GM19239 (cell line): ENCODE measurements at regions not wholly inside any gene's neighbourhood (a gene's known extent, or its start where the extent isn't known, plus 50 kb on each side); places are given as distances from the start of the nearest gene placed in this dataset.

Source experiments
- DNase-seq: peaks from one replicate; pipeline ENCODE4 v3.0.0; 2011; ENCODE audit warnings: low spot score; ENCODE audit not compliant: insufficient read length
- FAIRE-seq: peaks from 2 replicates; lab custom pipeline; 2011; peaks lifted over from hg19 to GRCh38; lab: Jason Lieb, UNC

DNA sequence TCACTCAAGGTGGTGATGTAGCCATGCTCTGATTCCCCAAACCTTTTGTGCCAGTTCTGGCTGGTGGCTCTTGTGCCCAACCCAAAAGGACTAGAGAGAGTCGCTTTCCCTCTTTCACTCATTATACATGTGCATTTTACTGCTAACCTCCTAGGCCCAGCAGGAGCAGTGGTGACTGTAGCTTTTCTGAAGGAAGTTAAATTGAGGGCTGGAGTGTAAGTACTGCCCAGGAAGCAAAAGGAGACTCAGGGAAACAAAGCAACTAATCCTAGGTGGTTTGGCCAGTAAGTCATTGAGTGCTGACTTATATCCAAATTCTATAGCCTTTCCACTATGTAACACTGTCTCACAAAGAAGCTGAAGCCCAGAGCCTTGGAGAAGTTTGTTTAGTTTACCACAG is 194.4 kb upstream of the ZNF462 start:
- FAIRE-seq (no peak), DNase-seq (no peak)

GRCh38 chr9:106669835-106670234 is 193.1 kb upstream of the ZNF462 start:
- no peak for DNase-seq
- FAIRE-seq, result no peak

GRCh38 chr9:106670418-106670817 is 192.5 kb upstream of the ZNF462 start:
- no peak for DNase-seq

DNA sequence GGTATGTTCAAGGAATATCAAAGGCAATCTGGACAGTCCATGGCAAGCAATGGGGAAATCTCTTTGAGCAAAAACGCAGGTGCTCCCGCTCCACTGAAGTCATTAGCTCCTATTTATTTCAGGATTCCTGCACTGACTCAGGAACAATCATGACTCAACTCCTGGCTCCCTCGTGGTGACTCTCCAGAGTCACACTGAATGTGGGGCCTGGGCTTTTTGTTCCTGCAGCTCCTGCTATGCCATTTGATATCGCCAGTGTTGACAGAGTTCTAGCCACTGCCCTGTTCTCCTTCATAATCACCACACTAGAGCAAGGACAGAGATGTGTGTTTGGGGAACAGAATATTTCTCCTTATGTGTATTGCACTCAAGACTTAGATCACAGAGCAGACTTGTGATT is 187.2 kb upstream of the ZNF462 start:
- no peak for DNase-seq
- no peak for FAIRE-seq

More at GRCh38 chr9:106670418-106670817, 192.5 kb upstream of the ZNF462 start:
- FAIRE-seq, result no peak

GRCh38 chr9:106677374-106677773 is 185.6 kb upstream of the ZNF462 start:
- DNase-seq, result no peak
- FAIRE-seq, result no peak

DNA sequence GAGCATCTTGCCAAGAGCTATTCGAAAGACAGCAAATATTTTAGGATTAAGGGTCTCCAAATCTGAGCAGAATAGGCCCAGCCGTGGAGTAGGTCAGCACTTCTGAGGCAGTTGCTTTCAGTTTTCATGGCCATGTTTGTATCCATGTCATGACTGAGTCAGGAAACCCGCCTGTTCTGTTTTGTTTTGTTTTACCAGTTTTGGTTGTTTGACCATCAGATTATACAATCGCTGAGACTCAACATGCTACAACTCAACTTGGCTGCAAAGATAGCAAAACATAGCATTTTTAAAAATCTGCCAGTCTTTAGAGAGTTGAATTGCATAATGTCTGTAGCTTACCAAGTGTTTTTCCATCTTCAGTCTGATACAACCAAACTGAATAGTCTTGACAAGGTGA is 185.1 kb upstream of the ZNF462 start:
- no peak for DNase-seq
- FAIRE-seq, result no peak

DNA sequence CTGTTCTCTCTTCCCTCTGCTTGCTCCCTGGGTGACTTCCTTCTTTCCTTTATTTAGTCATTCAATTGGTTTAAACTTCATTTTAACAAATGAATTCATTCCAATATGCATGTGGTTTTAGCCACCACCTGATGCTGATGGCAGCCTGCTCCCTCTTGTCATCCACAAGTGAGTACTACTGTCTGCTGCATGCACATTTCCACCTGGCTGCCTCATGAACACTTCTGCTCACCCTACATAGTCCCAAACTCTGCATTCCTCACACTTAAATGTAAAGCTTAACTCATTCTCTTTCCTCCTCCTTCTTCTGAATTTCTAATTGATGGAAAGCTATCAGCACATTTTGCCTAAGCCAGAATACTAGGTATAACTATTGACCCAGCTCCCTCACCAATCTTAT is 184.7 kb upstream of the ZNF462 start:
- DNase-seq (no peak), FAIRE-seq (no peak)

GRCh38 chr9:106682420-106682819 is 180.5 kb upstream of the ZNF462 start:
- no peak for FAIRE-seq
- DNase-seq, result no peak

DNA sequence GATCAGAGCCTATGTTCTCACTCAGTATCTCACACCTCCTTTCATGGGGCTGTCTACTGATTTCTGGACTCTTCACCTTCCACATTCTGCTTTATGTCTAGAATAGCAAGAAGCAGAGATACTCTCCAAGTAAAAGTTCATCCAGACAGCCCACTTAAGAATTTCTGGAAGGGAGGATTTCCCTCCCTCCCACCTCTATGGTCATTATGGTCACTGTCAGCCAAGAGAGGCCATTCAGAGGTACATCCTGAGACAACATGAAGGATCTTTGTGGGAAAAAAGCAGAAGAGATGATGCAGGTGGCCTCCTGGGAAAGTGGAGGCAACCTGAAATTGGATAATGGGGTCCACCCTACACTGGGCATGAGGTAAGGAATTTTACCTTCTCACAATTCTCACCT is 179.5 kb upstream of the ZNF462 start:
- FAIRE-seq, result no peak
- no peak for DNase-seq

DNA sequence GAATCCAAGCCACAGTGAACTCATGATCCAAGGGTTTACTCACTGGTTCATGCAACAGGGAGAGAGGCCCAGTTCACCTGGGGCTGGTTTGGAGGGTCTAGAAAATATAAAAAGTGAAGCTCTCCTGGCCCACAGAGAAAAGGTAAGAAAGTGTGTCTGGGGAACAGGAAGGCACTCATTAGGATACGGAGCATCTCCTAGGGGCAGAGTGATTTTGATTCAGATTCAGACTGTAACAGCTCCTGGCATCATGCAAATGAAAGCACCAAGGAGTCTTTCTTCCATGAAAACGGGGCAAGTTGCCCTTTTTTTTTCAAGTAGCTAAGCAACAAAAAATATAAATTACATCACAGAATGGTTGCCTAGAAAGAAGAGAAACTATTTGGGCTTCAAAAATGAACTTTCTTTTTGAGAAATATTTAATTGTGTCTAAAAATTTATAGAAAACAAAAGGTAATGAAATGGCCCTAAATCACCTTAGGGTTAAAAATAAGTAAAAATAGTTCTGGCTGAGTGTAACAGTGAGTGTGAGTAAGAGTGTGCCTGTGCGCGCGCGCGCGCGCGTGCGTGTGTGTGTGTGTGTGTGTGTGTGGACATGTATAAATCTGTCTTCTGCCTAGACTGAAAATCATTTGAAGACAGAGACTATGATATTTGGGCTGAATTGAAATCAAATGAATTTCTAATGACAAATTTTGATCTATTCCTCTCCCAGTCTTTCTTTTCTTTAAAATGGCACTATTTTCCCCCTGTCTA is 177.8 kb upstream of the ZNF462 start:
- FAIRE-seq (no peak), DNase-seq (no peak)

GRCh38 chr9:106689089-106689488 is 173.9 kb upstream of the ZNF462 start:
- FAIRE-seq (no peak), DNase-seq (no peak)

DNA sequence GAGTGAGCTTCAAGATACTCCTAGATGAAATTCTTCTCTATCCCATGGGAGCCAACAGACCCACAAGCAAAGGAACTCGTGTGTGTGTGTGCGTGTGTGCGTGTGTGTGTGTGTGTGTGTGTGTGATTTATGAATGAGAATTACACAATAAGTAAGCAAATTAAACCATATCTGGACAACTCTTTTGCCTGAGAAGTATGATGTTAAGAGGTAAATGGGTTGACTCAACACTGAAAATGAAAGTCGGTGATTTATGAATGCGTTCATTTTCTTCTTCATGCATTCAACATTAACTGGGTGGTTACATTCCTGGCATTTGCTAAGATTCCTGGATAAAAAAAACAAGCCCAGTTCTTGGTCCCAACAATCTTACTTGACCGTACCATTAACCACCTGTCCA is 171.3 kb upstream of the ZNF462 start:
- no peak for FAIRE-seq
- DNase-seq, result no peak

GRCh38 chr9:106693558-106693957 is 169.4 kb upstream of the ZNF462 start:
- no peak for FAIRE-seq
- DNase-seq, result no peak

GRCh38 chr9:106696804-106697203 is 166.2 kb upstream of the ZNF462 start:
- FAIRE-seq, result no peak
- DNase-seq, result no peak

GRCh38 chr9:106697390-106697749 is 165.6 kb upstream of the ZNF462 start:
- DNase-seq (no peak), FAIRE-seq (no peak)

DNA sequence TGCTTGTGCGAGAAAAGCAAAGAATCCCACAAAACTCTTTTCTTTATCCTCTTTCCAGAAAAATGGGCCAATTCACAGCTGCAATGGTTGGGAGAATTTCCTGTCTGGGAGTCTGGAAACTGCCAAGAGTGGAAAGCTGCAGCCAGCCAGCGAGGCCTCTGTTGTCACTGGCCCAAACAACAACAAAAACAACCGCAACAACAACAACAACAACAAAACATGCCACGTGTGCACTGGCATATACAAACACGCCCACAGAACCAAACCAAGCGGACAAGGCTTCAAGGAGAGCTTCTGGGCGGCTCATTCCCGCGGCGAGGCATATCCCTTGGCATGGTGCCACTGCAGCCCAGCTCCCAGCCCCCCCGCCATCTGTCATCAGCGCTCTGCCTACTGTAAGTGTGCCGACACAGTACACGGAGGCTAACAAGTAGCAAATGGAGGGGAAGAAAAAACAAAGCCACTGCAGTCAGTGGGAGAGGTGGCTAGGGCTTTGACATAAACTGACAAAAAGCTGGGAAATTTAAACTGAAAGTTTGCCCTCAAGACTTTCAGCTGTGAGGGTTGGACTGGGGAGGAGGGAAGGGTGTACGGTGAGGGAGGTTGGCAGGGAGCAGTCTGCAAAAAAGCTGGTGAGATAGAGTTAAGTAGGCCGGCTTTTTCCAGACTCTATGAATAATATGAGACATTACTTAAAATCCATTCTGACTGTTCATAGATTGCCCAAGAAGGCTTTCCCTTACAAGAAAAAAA is 165.0 kb upstream of the ZNF462 start:
- FAIRE-seq (no peak), DNase-seq (no peak)

DNA sequence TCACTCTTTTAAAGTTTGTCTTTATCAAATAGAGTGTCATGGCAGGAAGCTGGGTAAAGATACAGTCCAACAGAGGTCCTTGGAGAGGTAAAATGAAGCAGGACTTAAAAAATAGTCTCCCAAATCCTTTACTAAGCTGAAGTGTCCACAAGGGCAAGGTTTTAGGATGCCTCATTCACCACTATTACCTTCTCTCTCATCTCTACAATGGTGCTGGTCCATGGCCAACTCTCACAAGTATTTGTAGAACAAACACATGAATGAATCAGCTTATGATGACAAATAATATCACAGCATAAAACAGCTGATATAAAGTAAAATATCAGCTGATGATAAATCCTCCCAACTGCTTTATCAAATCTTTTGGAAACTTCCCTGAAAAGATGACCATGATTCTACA is 162.3 kb upstream of the ZNF462 start:
- DNase-seq, result no peak
- no peak for FAIRE-seq

DNA sequence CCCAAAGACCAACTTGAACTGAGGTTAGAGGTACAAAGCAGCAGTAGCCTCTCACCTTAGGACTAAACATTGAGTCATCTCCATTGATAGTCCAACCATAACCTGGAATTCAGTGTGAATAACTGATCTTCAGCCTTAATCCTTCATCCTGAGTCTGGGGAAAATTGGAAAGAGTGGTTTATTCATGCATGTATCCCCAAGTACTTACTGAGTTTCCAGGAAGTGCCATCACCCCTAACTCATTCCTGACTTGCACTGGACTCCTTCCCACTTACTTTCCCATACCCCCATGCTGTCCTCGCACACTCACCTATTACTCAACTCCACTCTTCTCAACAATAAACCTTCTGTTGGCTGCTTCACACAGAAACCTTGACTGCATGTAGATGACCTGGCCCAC is 161.4 kb upstream of the ZNF462 start:
- no peak for DNase-seq
- no peak for FAIRE-seq

- FAIRE-seq, result no peak
- DNase-seq, result no peak
Measured at GRCh38 chr9:106704056-106704615, 158.8 kb upstream of the ZNF462 start.

DNA sequence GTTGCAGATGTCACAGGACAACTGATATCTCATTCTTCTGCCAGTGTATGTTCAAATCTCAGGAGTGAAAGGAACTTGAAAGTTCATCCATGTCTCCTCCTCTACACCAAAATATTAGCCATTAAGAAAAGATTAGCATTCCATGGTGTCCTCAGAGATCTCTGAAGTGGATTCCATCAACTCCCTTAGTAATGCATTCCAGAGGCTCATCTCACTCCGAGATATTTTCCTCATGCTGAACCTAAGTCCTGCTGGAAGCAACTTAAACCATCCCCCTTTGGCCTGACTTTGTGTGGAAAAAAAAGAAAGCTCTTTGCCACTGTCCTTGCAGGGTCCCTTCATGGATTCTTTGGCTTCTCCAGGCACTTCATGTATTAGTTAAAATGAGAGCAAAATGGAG is 155.7 kb upstream of the ZNF462 start:
- no peak for DNase-seq
- no peak for FAIRE-seq

- FAIRE-seq (no peak), DNase-seq (no peak)
Measured at GRCh38 chr9:106707738-106708474, 155.1 kb upstream of the ZNF462 start.
